Cardiac muscle cell (in vitro differentiated cells and primary cell): ENCODE measurements at regions not wholly inside any gene's neighbourhood (a gene's known extent, or its start where the extent isn't known, plus 50 kb on each side); places are given as distances from the start of the nearest gene placed in this dataset.

ENCODE experiments used
- DNase-seq, 2 donors: peaks; one replicate each; pipeline versions ENCODE4 v3.0.0 to v3.0.0-alpha.2; 2010 to 2017; ENCODE audit warnings: low read depth in 1 of 2, low spot score in 1 of 2
- H3K27ac ChIP-seq: fragments of 200-600 bp; sonication (generic); 2 replicates; pipeline ENCODE4 v1.5.1; 2016
- H3K27me3 ChIP-seq: fragments of 200-600 bp; sonication (generic); 2 replicates; pipeline ENCODE4 v1.6.0; 2016; ENCODE audit warnings: control low read depth
- H3K36me3 ChIP-seq: fragments of 200-600 bp; sonication (generic); 2 replicates; pipeline ENCODE4 v1.5.1; 2016; ENCODE audit warnings: control low read depth
- H3K4me1 ChIP-seq: fragments of 200-600 bp; sonication (generic); 2 replicates; pipeline ENCODE4 v1.8.1; 2017; ENCODE audit warnings: low read depth, mild to moderate bottlenecking, mixed run types
- H3K4me3 ChIP-seq: fragments of 200-600 bp; sonication (generic); 2 replicates; pipeline ENCODE4 v1.5.1; 2016; ENCODE audit warnings: mild to moderate bottlenecking
- H3K9me3 ChIP-seq: fragments of 200-600 bp; sonication (generic); 2 replicates; pipeline ENCODE4 v1.5.1; 2017; ENCODE audit warnings: low read depth, mild to moderate bottlenecking, control low read depth
- CTCF ChIP-seq: IDR thresholded peaks from 2 replicates; pipeline ENCODE4 v1.5.1; 2012; ENCODE audit warnings: low read depth, mild to moderate bottlenecking, low read length

GRCh38 chr7:81197266-81197665 lies 278.4 kb upstream of the SEMA3C start:
- DNase-seq, result no peak
- Histone ChIP-seq H3K27ac (no peak overlapping the region), H3K4me1 (no peaks in the 10 kb centered on the region), H3K36me3 (no peaks in the 10 kb centered on the region), H3K4me3 (no peak overlapping the region), H3K27me3 (no peaks in the 10 kb centered on the region), H3K9me3 (no peaks in the 10 kb centered on the region)
- TF ChIP-seq CTCF, result no peak

- Histone ChIP-seq H3K4me1 (no peaks in the 10 kb centered on the region), H3K27me3 (no peaks in the 10 kb centered on the region), H3K4me3 (no peak overlapping the region), H3K36me3 (no peaks in the 10 kb centered on the region), H3K9me3 (no peaks in the 10 kb centered on the region), H3K27ac (no peak overlapping the region)
- TF ChIP-seq CTCF, result no peak
- no peak for DNase-seq
Measured at GRCh38 chr7:81195033-81195432, 276.2 kb upstream of the SEMA3C start.

DNA sequence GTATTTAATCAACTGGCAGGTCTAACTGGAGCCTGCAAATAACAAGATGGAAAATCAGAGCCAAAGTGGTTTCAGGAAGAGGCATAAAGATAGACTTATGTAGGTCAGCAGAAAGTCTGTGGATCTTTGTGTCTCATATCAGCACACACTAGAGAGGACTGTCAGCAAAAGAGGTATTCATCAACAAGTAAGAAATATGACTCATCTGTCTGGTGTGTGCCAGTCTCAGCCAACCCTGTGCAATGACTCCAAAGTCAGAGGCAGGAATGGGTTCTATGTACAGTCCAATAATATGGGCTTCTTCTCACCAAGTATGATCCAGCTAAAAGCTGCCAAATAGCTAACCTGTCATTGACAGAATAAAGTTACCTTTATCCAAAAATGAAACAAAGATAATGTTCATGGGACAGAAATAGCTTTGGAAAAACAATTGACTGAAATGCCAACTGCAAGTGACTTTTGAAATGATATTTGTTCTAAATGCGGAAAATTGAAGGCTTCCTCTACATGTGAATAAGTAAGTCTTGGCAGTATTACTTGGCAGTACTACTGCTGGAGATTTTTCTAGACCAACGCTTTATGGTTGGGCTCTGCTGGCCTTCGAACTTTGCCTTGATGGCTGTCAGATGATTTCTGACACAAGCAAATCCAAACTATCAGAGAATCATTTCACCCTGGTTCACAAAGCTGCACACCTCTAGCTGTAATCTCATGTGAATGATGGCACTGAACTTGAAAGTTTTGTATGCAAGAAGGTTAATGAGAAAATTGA lies 272.3 kb upstream of the SEMA3C start:
- no peak overlapping the region for H3K4me3 ChIP-seq
- TF ChIP-seq CTCF, result no peak
- no peaks in the 10 kb centered on the region for H3K27me3 ChIP-seq
- H3K9me3 ChIP-seq, result no peaks in the 10 kb centered on the region
- DNase-seq, result peak in 1 of 2 donors; percentile 38
- H3K36me3 ChIP-seq, result no peaks in the 10 kb centered on the region
- no peak overlapping the region for H3K27ac ChIP-seq
- H3K4me1 ChIP-seq, result no peaks in the 10 kb centered on the region

GRCh38 chr7:81187753-81188152 lies 268.9 kb upstream of the SEMA3C start:
- no peaks in the 10 kb centered on the region for H3K36me3 ChIP-seq
- no peak for DNase-seq
- TF ChIP-seq CTCF, result no peak
- no peaks in the 10 kb centered on the region for H3K27me3 ChIP-seq
- H3K27ac ChIP-seq, result no peak overlapping the region
- H3K4me1 ChIP-seq, result no peaks in the 10 kb centered on the region
- H3K9me3 ChIP-seq, result no peaks in the 10 kb centered on the region
- H3K4me3 ChIP-seq, result no peak overlapping the region

DNA sequence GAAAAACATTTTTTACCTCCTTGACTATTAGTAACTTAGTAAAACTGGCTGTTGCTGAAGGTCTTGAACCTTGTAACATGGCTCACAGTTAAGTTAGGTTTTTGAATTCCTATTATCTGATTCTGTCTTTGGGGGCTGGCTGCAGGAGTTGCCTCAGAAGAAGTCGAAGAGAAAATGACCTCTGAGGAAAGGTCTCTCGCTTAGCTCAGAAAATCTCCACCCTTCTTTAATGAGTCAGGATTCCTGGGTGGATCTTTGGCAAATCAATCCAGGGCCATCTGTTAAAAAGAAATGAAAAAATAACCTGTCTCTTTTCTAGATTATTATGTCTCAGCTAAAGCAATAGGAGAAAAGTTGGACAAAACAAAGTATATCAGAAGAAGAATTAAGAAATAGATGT lies 267.8 kb upstream of the SEMA3C start:
- no peaks in the 10 kb centered on the region for H3K9me3 ChIP-seq
- H3K36me3 ChIP-seq, result no peaks in the 10 kb centered on the region
- no peak for TF ChIP-seq CTCF
- H3K27me3 ChIP-seq, result no peaks in the 10 kb centered on the region
- DNase-seq, result no peak
- no peaks in the 10 kb centered on the region for H3K4me1 ChIP-seq
- no peak overlapping the region for H3K27ac ChIP-seq
- no peak overlapping the region for H3K4me3 ChIP-seq
